Natural killer cell treated with Interleukin-12 subunit alpha and Interleukin-12 subunit beta and Interleukin-15 and Interleukin-18, amount 100 ng/mL, for 72 hours (primary cell): ENCODE measurements at regions not wholly inside any gene's neighbourhood (a gene's known extent, or its start where the extent isn't known, plus 50 kb on each side); places are given as distances from the start of the nearest gene placed in this dataset.
"Not testable (repeated sequence)": the region's sequence is repeated elsewhere in the genome, so short reads cannot be mapped to it uniquely, and the experiment has no call there.

Source experiments
- ATAC-seq, 2 donors: fragments of 150-1000 bp; cut with Tn5 transposase in 1 of 2; sonication (Bioruptor Pico), chemical (Tn5 transposase) in 1 of 2; 2 replicates each; pipeline ENCODE4 v1.10.0; 2021
- DNase-seq: peaks from one replicate; pipeline ENCODE4 v3.0.0; 2022; ENCODE audit warnings: low spot score
- H3K27ac Mint-ChIP-seq, 2 donors: 1 replicate in 1 of 2; 2 replicates in 1 of 2; pipeline ENCODE4 v1.8.0; 2022; ENCODE audit warnings: mixed read lengths in 2 of 2, mild to moderate bottlenecking in 1 of 2, moderate library complexity in 1 of 2
- H3K27me3 Mint-ChIP-seq, 2 donors: 1 replicate in 1 of 2; 2 replicates in 1 of 2; pipeline ENCODE4 v1.8.0; 2022; ENCODE audit warnings: mixed read lengths in 2 of 2
- H3K36me3 Mint-ChIP-seq: one replicate; pipeline ENCODE4 v1.8.0; 2022; ENCODE audit warnings: mixed read lengths
- H3K4me1 Mint-ChIP-seq, 2 donors: 1 replicate in 1 of 2; 2 replicates in 1 of 2; pipeline ENCODE4 v1.8.0; 2022; ENCODE audit warnings: low read depth in 2 of 2, mixed read lengths in 2 of 2, mild to moderate bottlenecking in 1 of 2
- H3K4me3 Mint-ChIP-seq: one replicate; pipeline ENCODE4 v1.8.0; 2022; ENCODE audit warnings: mixed read lengths
- H3K9me3 Mint-ChIP-seq: 2 replicates; pipeline ENCODE4 v1.8.0; 2022; ENCODE audit warnings: mixed read lengths

GRCh38 chr2:40676134-40676790 is 224.4 kb upstream of the SLC8A1 start:
- H3K4me3 Mint-ChIP-seq, H3K4me1 Mint-ChIP-seq, H3K36me3 Mint-ChIP-seq, ATAC-seq, DNase-seq, H3K27ac Mint-ChIP-seq, H3K27me3 Mint-ChIP-seq: not testable (repeated sequence)
- peaks cover 11% of the 10 kb centered on the region for H3K9me3 Mint-ChIP-seq

GRCh38 chr2:40680547-40680946 is 228.7 kb upstream of the SLC8A1 start:
- H3K27ac Mint-ChIP-seq, result no peak overlapping the region
- H3K9me3 Mint-ChIP-seq, result peaks cover 25% of the 10 kb centered on the region
- peaks cover 23% of the 10 kb centered on the region for H3K36me3 Mint-ChIP-seq
- no peak for DNase-seq
- no peak overlapping the region for H3K4me3 Mint-ChIP-seq
- H3K4me1 Mint-ChIP-seq, result peaks cover 0 to 5% of the 10 kb centered on the region in 2 donors
- no peak for ATAC-seq
- H3K27me3 Mint-ChIP-seq, result no peaks in the 10 kb centered on the region

GRCh38 chr2:40690036-40690435 is 238.1 kb upstream of the SLC8A1 start:
- DNase-seq, result no peak
- H3K4me3 Mint-ChIP-seq, result no peak overlapping the region
- H3K27me3 Mint-ChIP-seq, result no peaks in the 10 kb centered on the region
- ATAC-seq, result no peak
- H3K9me3 Mint-ChIP-seq, result peaks cover 15% of the 10 kb centered on the region
- no peaks in the 10 kb centered on the region for H3K4me1 Mint-ChIP-seq
- H3K36me3 Mint-ChIP-seq, result no peaks in the 10 kb centered on the region
- no peak overlapping the region for H3K27ac Mint-ChIP-seq

GRCh38 chr2:40690525-40690924 is 238.6 kb upstream of the SLC8A1 start:
- H3K4me1 Mint-ChIP-seq, result no peaks in the 10 kb centered on the region
- DNase-seq, result no peak
- peaks cover 15% of the 10 kb centered on the region for H3K9me3 Mint-ChIP-seq
- no peaks in the 10 kb centered on the region for H3K27me3 Mint-ChIP-seq
- no peak overlapping the region for H3K4me3 Mint-ChIP-seq
- no peaks in the 10 kb centered on the region for H3K36me3 Mint-ChIP-seq
- ATAC-seq, result no peak
- H3K27ac Mint-ChIP-seq, result no peak overlapping the region

- Mint-ChIP-seq H3K27ac (no peak overlapping the region), H3K4me1 (no peaks in the 10 kb centered on the region), H3K36me3 (no peaks in the 10 kb centered on the region), H3K4me3 (no peak overlapping the region), H3K9me3 (no peaks in the 10 kb centered on the region), H3K27me3 (no peaks in the 10 kb centered on the region)
- ATAC-seq, result no peak
- DNase-seq, result no peak
Measured at GRCh38 chr2:40700231-40700954, 248.5 kb upstream of the SLC8A1 start.

GRCh38 chr2:40712197-40712894 is 260.5 kb upstream of the SLC8A1 start:
- peaks cover 12% of the 10 kb centered on the region for H3K9me3 Mint-ChIP-seq
- ATAC-seq, result not testable (repeated sequence)

GRCh38 chr2:40716879-40717278 is 265.0 kb upstream of the SLC8A1 start:
- H3K36me3 Mint-ChIP-seq, result no peaks in the 10 kb centered on the region
- no peak for DNase-seq
- H3K27ac Mint-ChIP-seq, result no peak overlapping the region
- H3K4me3 Mint-ChIP-seq, result no peak overlapping the region
- H3K27me3 Mint-ChIP-seq, result no peaks in the 10 kb centered on the region
- no peak for ATAC-seq
- H3K9me3 Mint-ChIP-seq, result peaks cover 7% of the 10 kb centered on the region
- H3K4me1 Mint-ChIP-seq, result no peaks in the 10 kb centered on the region

More at GRCh38 chr2:40712197-40712894, 260.5 kb upstream of the SLC8A1 start:
- H3K4me1 Mint-ChIP-seq, H3K4me3 Mint-ChIP-seq, DNase-seq, H3K36me3 Mint-ChIP-seq, H3K27me3 Mint-ChIP-seq, H3K27ac Mint-ChIP-seq: not testable (repeated sequence)

GRCh38 chr2:40719414-40719813 is 267.5 kb upstream of the SLC8A1 start:
- Mint-ChIP-seq H3K9me3 (peaks cover 7% of the 10 kb centered on the region), H3K27ac (no peak overlapping the region), H3K4me1 (no peaks in the 10 kb centered on the region), H3K4me3 (no peak overlapping the region), H3K27me3 (no peaks in the 10 kb centered on the region), H3K36me3 (no peaks in the 10 kb centered on the region)
- ATAC-seq (no peak), DNase-seq (no peak)

- H3K27me3 Mint-ChIP-seq, result no peaks in the 10 kb centered on the region
- H3K36me3 Mint-ChIP-seq, result no peaks in the 10 kb centered on the region
- H3K9me3 Mint-ChIP-seq, result peaks cover 7% of the 10 kb centered on the region
- no peak overlapping the region for H3K27ac Mint-ChIP-seq
- no peak for ATAC-seq
- H3K4me3 Mint-ChIP-seq, result no peak overlapping the region
- no peaks in the 10 kb centered on the region for H3K4me1 Mint-ChIP-seq
- no peak for DNase-seq
Measured at GRCh38 chr2:40721595-40721994, 269.7 kb upstream of the SLC8A1 start.

GRCh38 chr2:40723194-40723593 is 271.3 kb upstream of the SLC8A1 start:
- H3K36me3 Mint-ChIP-seq, result no peaks in the 10 kb centered on the region
- no peak overlapping the region for H3K4me3 Mint-ChIP-seq
- ATAC-seq, result no peak
- peaks cover 7% of the 10 kb centered on the region for H3K9me3 Mint-ChIP-seq
- H3K27me3 Mint-ChIP-seq, result no peaks in the 10 kb centered on the region
- no peak for DNase-seq
- no peaks in the 10 kb centered on the region for H3K4me1 Mint-ChIP-seq
- no peak overlapping the region for H3K27ac Mint-ChIP-seq

GRCh38 chr2:40725040-40725439 is 273.1 kb upstream of the SLC8A1 start:
- H3K27ac Mint-ChIP-seq, result no peak overlapping the region
- no peaks in the 10 kb centered on the region for H3K27me3 Mint-ChIP-seq
- no peak for DNase-seq
- no peaks in the 10 kb centered on the region for H3K36me3 Mint-ChIP-seq
- H3K4me3 Mint-ChIP-seq, result no peak overlapping the region
- H3K9me3 Mint-ChIP-seq, result peaks cover 7% of the 10 kb centered on the region
- ATAC-seq, result no peak
- H3K4me1 Mint-ChIP-seq, result no peaks in the 10 kb centered on the region

- H3K4me3 Mint-ChIP-seq, result no peak overlapping the region
- H3K9me3 Mint-ChIP-seq, result peaks cover 7% of the 10 kb centered on the region
- H3K27ac Mint-ChIP-seq, result no peak overlapping the region
- H3K4me1 Mint-ChIP-seq, result no peaks in the 10 kb centered on the region
- H3K27me3 Mint-ChIP-seq, result no peaks in the 10 kb centered on the region
- no peak for ATAC-seq
- DNase-seq, result no peak
- H3K36me3 Mint-ChIP-seq, result no peaks in the 10 kb centered on the region
Measured at GRCh38 chr2:40725950-40726349, 274.1 kb upstream of the SLC8A1 start.

GRCh38 chr2:40734797-40735196 is 282.9 kb upstream of the SLC8A1 start:
- H3K9me3 Mint-ChIP-seq, result peaks cover 7% of the 10 kb centered on the region
- ATAC-seq (no peak), DNase-seq (no peak)
- H3K27me3 Mint-ChIP-seq, result no peaks in the 10 kb centered on the region
- H3K36me3 Mint-ChIP-seq, result no peaks in the 10 kb centered on the region
- no peak overlapping the region for H3K27ac Mint-ChIP-seq
- no peaks in the 10 kb centered on the region for H3K4me1 Mint-ChIP-seq
- no peak overlapping the region for H3K4me3 Mint-ChIP-seq

GRCh38 chr2:40737180-40737579 is 285.3 kb upstream of the SLC8A1 start:
- H3K9me3 Mint-ChIP-seq, result peaks cover 10% of the 10 kb centered on the region
- H3K27ac Mint-ChIP-seq, result no peak overlapping the region
- H3K4me1 Mint-ChIP-seq, result no peaks in the 10 kb centered on the region
- no peak for ATAC-seq
- H3K27me3 Mint-ChIP-seq, result no peaks in the 10 kb centered on the region
- DNase-seq, result no peak
- no peak overlapping the region for H3K4me3 Mint-ChIP-seq
- H3K36me3 Mint-ChIP-seq, result no peaks in the 10 kb centered on the region
